NCI-H82 (cell line): ENCODE measurements at regions not wholly inside any gene's neighbourhood (a gene's known extent, or its start where the extent isn't known, plus 50 kb on each side); places are given as distances from the start of the nearest gene placed in this dataset.
A peak's percentile ranks its signal among the peaks of the same experiment; 100 is the strongest.

ENCODE experiments used
- DNase-seq: peaks from one replicate; lab custom pipeline; 2025; lab: John Stamatoyannopoulos, UW

GRCh38 chr13:106621833-106622232 is 53.9 kb upstream of the ARGLU1 start:
- no peak for DNase-seq

- peak; percentile 86 for DNase-seq
Observed at GRCh38 chr13:106619688-106620555, 52.0 kb upstream of the ARGLU1 start.
